ENCODE measurements at regions not wholly inside any gene's neighbourhood (a gene's known extent, or its start where the extent isn't known, plus 50 kb on each side); places are given as distances from the start of the nearest gene placed in this dataset.

- no peak for DNase-seq
These were observed 965.7 kb downstream of the UQCRFS1 start for GRCh38 chr19:28247243-28247642.

GRCh38 chr19:28245937-28246336, 967.0 kb downstream of the UQCRFS1 start:
- DNase-seq = no peak

- DNase-seq = no peak
These were observed 968.0 kb downstream of the UQCRFS1 start for GRCh38 chr19:28244966-28245365.

GRCh38 chr19:28242317-28242927, 970.5 kb downstream of the UQCRFS1 start:
- DNase-seq = no peak

GRCh38 chr19:28239270-28239669, 973.7 kb downstream of the UQCRFS1 start:
- no peak for DNase-seq

GRCh38 chr19:28238270-28238820, 974.6 kb downstream of the UQCRFS1 start:
- DNase-seq = no peak

- DNase-seq = no peak
These were observed 977.3 kb downstream of the UQCRFS1 start for GRCh38 chr19:28235606-28236125.

- no peak for DNase-seq
These were observed 978.3 kb downstream of the UQCRFS1 start for GRCh38 chr19:28234637-28235036.

- DNase-seq = no peak
These were observed 984.1 kb downstream of the UQCRFS1 start for GRCh38 chr19:28228854-28229253.

- no peak for DNase-seq
These were observed 988.5 kb downstream of the UQCRFS1 start for GRCh38 chr19:28224441-28224840.

GRCh38 chr19:28221736-28222135, 991.2 kb downstream of the UQCRFS1 start:
- no peak for DNase-seq

- no peak for DNase-seq
These were observed 994.2 kb downstream of the UQCRFS1 start for GRCh38 chr19:28218728-28219127.

GRCh38 chr19:28217022-28217421, 995.9 kb downstream of the UQCRFS1 start:
- DNase-seq = no peak

- DNase-seq = no peak
These were observed 999.4 kb downstream of the UQCRFS1 start for GRCh38 chr19:28213470-28214082.

- no peak for DNase-seq
These were observed 1002.1 kb downstream of the UQCRFS1 start for GRCh38 chr19:28210886-28211285.

GRCh38 chr19:28208745-28209144, 1004.2 kb downstream of the UQCRFS1 start:
- DNase-seq = no peak

GRCh38 chr19:28207244-28207643, 1005.7 kb downstream of the UQCRFS1 start:
- DNase-seq = no peak

- no peak for DNase-seq
These were observed 1011.4 kb downstream of the UQCRFS1 start for GRCh38 chr19:28201462-28201943.

GRCh38 chr19:28199323-28199722, 1013.6 kb downstream of the UQCRFS1 start:
- no peak for DNase-seq

- no peak for DNase-seq
These were observed 1016.0 kb downstream of the UQCRFS1 start for GRCh38 chr19:28196961-28197360.

GRCh38 chr19:28196101-28196500, 1016.9 kb downstream of the UQCRFS1 start:
- DNase-seq = no peak

GRCh38 chr19:28185646-28186045, 1027.3 kb downstream of the UQCRFS1 start:
- DNase-seq = no peak

GRCh38 chr19:28184997-28185396, 1028.0 kb downstream of the UQCRFS1 start:
- no peak for DNase-seq

- DNase-seq = no peak
These were observed 1036.8 kb downstream of the UQCRFS1 start for GRCh38 chr19:28176193-28176592.

Measured in NCI-H2081 treated with DMSO at 0.1 percent for 48 hours (cell line).